MM.1S (cell line): ENCODE measurements at regions not wholly inside any gene's neighbourhood (a gene's known extent, or its start where the extent isn't known, plus 50 kb on each side); places are given as distances from the start of the nearest gene placed in this dataset.

ENCODE experiments used
- DNase-seq: peaks from one replicate; pipeline ENCODE4 v3.0.0-alpha.2; 2015
- H2AFZ ChIP-seq: fragments of 300-600 bp; sonication (generic); 2 replicates; pipeline ENCODE4 v1.6.0; 2016; ENCODE audit warnings: antibody characterized with exemption, low read length
- H3F3A ChIP-seq: fragments of 300-600 bp; sonication (generic); 2 replicates; pipeline ENCODE4 v1.6.1; 2016; ENCODE audit warnings: mild to moderate bottlenecking, antibody characterized with exemption, low read length, moderate library complexity, mixed read lengths; ENCODE audit not compliant: insufficient read depth
- H3K27ac ChIP-seq: fragments of 300-600 bp; sonication (generic); 2 replicates; pipeline ENCODE4 v1.5.1; 2016; ENCODE audit warnings: mild to moderate bottlenecking, low read length
- H3K27me3 ChIP-seq: fragments of 300-600 bp; sonication (generic); replicated peaks from 2 replicates; pipeline ENCODE4 v1.6.0; 2016; ENCODE audit warnings: low read length; ENCODE audit not compliant: insufficient read depth
- H3K36me3 ChIP-seq: fragments of 300-600 bp; sonication (generic); replicated peaks from 2 replicates; pipeline ENCODE4 v1.6.1; 2016; ENCODE audit warnings: mild to moderate bottlenecking, low read length, mixed read lengths; ENCODE audit not compliant: insufficient read depth
- H3K4me1 ChIP-seq: fragments of 300-600 bp; sonication (generic); 2 replicates; pipeline ENCODE4 v1.6.1; 2016; ENCODE audit warnings: low read length, mixed read lengths
- H3K4me2 ChIP-seq: fragments of 300-600 bp; sonication (generic); 2 replicates; pipeline ENCODE4 v1.6.0; 2016; ENCODE audit warnings: low read depth, low read length
- H3K4me3 ChIP-seq: fragments of 300-600 bp; sonication (generic); 2 replicates; pipeline ENCODE4 v1.5.1; 2016; ENCODE audit warnings: low read length, mixed read lengths
- H3K79me2 ChIP-seq: fragments of 300-600 bp; sonication (generic); 2 replicates; pipeline ENCODE4 v1.6.1; 2016; ENCODE audit warnings: mixed run types, low read length, mixed read lengths
- H3K9ac ChIP-seq: fragments of 300-600 bp; sonication (generic); 2 replicates; pipeline ENCODE4 v1.6.1; 2016; ENCODE audit warnings: low read length, mixed read lengths
- H3K9me2 ChIP-seq: fragments of 300-600 bp; sonication (generic); replicated peaks from 2 replicates; pipeline ENCODE4 v1.6.1; 2016; ENCODE audit warnings: mild to moderate bottlenecking, low read length, mixed read lengths; ENCODE audit not compliant: insufficient read depth
- H3K9me3 ChIP-seq: fragments of 300-600 bp; sonication (generic); replicated peaks from 2 replicates; pipeline ENCODE4 v1.6.1; 2016; ENCODE audit warnings: mild to moderate bottlenecking, low read length, mixed read lengths; ENCODE audit not compliant: insufficient read depth
- H4K20me1 ChIP-seq: fragments of 300-600 bp; sonication (generic); 2 replicates; pipeline ENCODE4 v1.6.1; 2016; ENCODE audit warnings: mild to moderate bottlenecking, low read length, moderate library complexity, mixed read lengths; ENCODE audit not compliant: insufficient read depth
- CTCF ChIP-seq: fragments of 300-600 bp; sonication (generic); IDR thresholded peaks from 2 replicates; pipeline ENCODE4 v1.5.1; 2016; ENCODE audit warnings: antibody characterized with exemption, low read length, mixed read lengths
- EZH2 ChIP-seq: fragments of 300-600 bp; sonication (generic); optimal IDR thresholded peaks from 2 replicates; pipeline ENCODE3; 2017; ENCODE audit warnings: low read depth, mild to moderate bottlenecking, antibody characterized with exemption, low read length, mixed read lengths
- EZH2phosphoT487 ChIP-seq: fragments of 300-600 bp; sonication (generic); IDR thresholded peaks from 2 replicates; pipeline ENCODE4 v1.6.1; 2018; ENCODE audit warnings: antibody characterized with exemption, low read length

GRCh38 chr5:175765858-175766257, 105.5 kb upstream of the CPLX2 start:
- TF ChIP-seq CTCF (no peak), EZH2 (no peak), EZH2phosphoT487 (no peak)
- H3K27me3 ChIP-seq: no peaks in the 10 kb centered on the region
- DNase-seq: no peak
- no peaks in the 10 kb centered on the region for H3K4me1 ChIP-seq
- no peak overlapping the region for H3K4me2 ChIP-seq
- no peak overlapping the region for H2AFZ ChIP-seq
- H3K79me2 ChIP-seq: no peaks in the 10 kb centered on the region
- no peaks in the 10 kb centered on the region for H3K36me3 ChIP-seq
- no peak overlapping the region for H3K4me3 ChIP-seq
- no peak overlapping the region for H3K27ac ChIP-seq
- H4K20me1 ChIP-seq: no peaks in the 10 kb centered on the region
- H3K9me3 ChIP-seq: no peaks in the 10 kb centered on the region
- no peaks in the 10 kb centered on the region for H3K9me2 ChIP-seq
- no peak overlapping the region for H3K9ac ChIP-seq
- H3F3A ChIP-seq: no peaks in the 10 kb centered on the region

- Histone ChIP-seq H3K9me2 (no peaks in the 10 kb centered on the region), H3K9ac (no peak overlapping the region), H3K4me1 (no peaks in the 10 kb centered on the region), H3K4me3 (no peak overlapping the region), H2AFZ (no peak overlapping the region), H3F3A (no peaks in the 10 kb centered on the region), H3K4me2 (no peak overlapping the region), H3K79me2 (no peaks in the 10 kb centered on the region), H3K27ac (no peak overlapping the region), H3K36me3 (no peaks in the 10 kb centered on the region), H4K20me1 (no peaks in the 10 kb centered on the region), H3K27me3 (0 out of 2 replicates have a peak, but pooled peaks cover 5% of the 10 kb centered on the region), H3K9me3 (no peaks in the 10 kb centered on the region)
- no peak for DNase-seq
- TF ChIP-seq CTCF (no peak), EZH2 (no peak), EZH2phosphoT487 (no peak)
Observed at GRCh38 chr5:175766963-175767362, 104.4 kb upstream of the CPLX2 start.

- TF ChIP-seq EZH2 (no peak), CTCF (no peak), EZH2phosphoT487 (no peak)
- no peaks in the 10 kb centered on the region for H4K20me1 ChIP-seq
- H3K9ac ChIP-seq: no peak overlapping the region
Observed at GRCh38 chr5:175772747-175773533, 98.4 kb upstream of the CPLX2 start.

More at GRCh38 chr5:175772747-175773533, 98.4 kb upstream of the CPLX2 start:
- H3K9me3 ChIP-seq: no peaks in the 10 kb centered on the region
- no peaks in the 10 kb centered on the region for H3K36me3 ChIP-seq
- peak overlapping the region; percentile 35 for H3K4me2 ChIP-seq
- peaks cover 21% of the 10 kb centered on the region for H3K27me3 ChIP-seq
- DNase-seq: no peak
- no peaks in the 10 kb centered on the region for H3F3A ChIP-seq
- H3K4me3 ChIP-seq: no peak overlapping the region
- H3K79me2 ChIP-seq: no peaks in the 10 kb centered on the region
- no peak overlapping the region for H2AFZ ChIP-seq
- no peaks in the 10 kb centered on the region for H3K4me1 ChIP-seq
- H3K9me2 ChIP-seq: no peaks in the 10 kb centered on the region
- no peak overlapping the region for H3K27ac ChIP-seq
